ENCODE measurements at regions not wholly inside any gene's neighbourhood (a gene's known extent, or its start where the extent isn't known, plus 50 kb on each side); places are given as distances from the start of the nearest gene placed in this dataset.
"Not testable (repeated sequence)": the region's sequence is repeated elsewhere in the genome, so short reads cannot be mapped to it uniquely, and the experiment has no call there.

GRCh38 chr1:61579802-61580201 lies 145.1 kb downstream of the TM2D1 start:
- no peak for DNase-seq

- DNase-seq, result no peak
Observed at GRCh38 chr1:61572046-61572445, 152.9 kb downstream of the TM2D1 start.

- no peak for DNase-seq
Observed at GRCh38 chr1:61570191-61570590, 154.8 kb downstream of the TM2D1 start.

- DNase-seq, result no peak
Observed at GRCh38 chr1:61569303-61569621, 155.7 kb downstream of the TM2D1 start.

- DNase-seq, result no peak
Observed at GRCh38 chr1:61568460-61569302, 156.3 kb downstream of the TM2D1 start.

- no peak for DNase-seq
Observed at GRCh38 chr1:61566177-61566576, 158.8 kb downstream of the TM2D1 start.

GRCh38 chr1:61563611-61564010 lies 161.3 kb downstream of the TM2D1 start:
- no peak for DNase-seq

GRCh38 chr1:61561666-61562065 lies 163.3 kb downstream of the TM2D1 start:
- no peak for DNase-seq

GRCh38 chr1:61560385-61560784 lies 164.6 kb downstream of the TM2D1 start:
- no peak for DNase-seq

GRCh38 chr1:61556631-61557030 lies 168.3 kb downstream of the TM2D1 start:
- no peak for DNase-seq

- no peak for DNase-seq
Observed at GRCh38 chr1:61552630-61553305, 172.2 kb downstream of the TM2D1 start.

- DNase-seq, result not testable (repeated sequence)
Observed at GRCh38 chr1:61547302-61547701, 177.6 kb downstream of the TM2D1 start.

- not testable (repeated sequence) for DNase-seq
Observed at GRCh38 chr1:61544870-61545269, 180.1 kb downstream of the TM2D1 start.

GRCh38 chr1:61543498-61543897 lies 181.4 kb downstream of the TM2D1 start:
- not testable (repeated sequence) for DNase-seq

GRCh38 chr1:61539720-61540462 lies 185.1 kb downstream of the TM2D1 start:
- no peak for DNase-seq

GRCh38 chr1:61538228-61538627 lies 186.7 kb downstream of the TM2D1 start:
- DNase-seq, result no peak

GRCh38 chr1:61536174-61537108 lies 188.5 kb downstream of the TM2D1 start:
- no peak for DNase-seq

GRCh38 chr1:61534847-61535246 lies 190.1 kb downstream of the TM2D1 start:
- DNase-seq, result no peak

GRCh38 chr1:61533546-61533945 lies 191.4 kb downstream of the TM2D1 start:
- DNase-seq, result no peak

- DNase-seq, result no peak
Observed at GRCh38 chr1:61531716-61532115, 193.2 kb downstream of the TM2D1 start.

GRCh38 chr1:61523893-61524605 lies 200.9 kb downstream of the TM2D1 start:
- DNase-seq, result no peak

GRCh38 chr1:61523229-61523628 lies 201.7 kb downstream of the TM2D1 start:
- no peak for DNase-seq
